ENCODE measurements at regions not wholly inside any gene's neighbourhood (a gene's known extent, or its start where the extent isn't known, plus 50 kb on each side); places are given as distances from the start of the nearest gene placed in this dataset.

DNA sequence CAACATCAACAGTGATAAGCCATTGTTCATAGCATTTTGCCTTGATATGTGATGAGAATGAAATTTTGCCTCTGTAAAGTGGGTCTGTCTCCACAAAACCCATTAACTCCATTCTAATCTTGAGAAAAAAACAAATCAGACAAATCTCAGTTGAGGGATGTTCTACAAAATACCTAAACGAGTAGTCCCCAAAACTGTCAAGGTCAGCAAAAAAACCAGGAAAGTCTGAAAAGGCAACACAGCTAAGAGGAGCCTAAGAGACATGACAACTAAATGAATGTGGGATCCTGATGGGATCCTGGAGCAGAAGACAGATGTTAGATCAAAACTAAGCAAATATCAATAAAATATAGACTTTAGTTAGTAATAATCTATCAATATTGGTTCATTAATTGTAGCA, 431.6 kb upstream of the SPTLC3 start:
- TF ChIP-seq, protein P1, sequence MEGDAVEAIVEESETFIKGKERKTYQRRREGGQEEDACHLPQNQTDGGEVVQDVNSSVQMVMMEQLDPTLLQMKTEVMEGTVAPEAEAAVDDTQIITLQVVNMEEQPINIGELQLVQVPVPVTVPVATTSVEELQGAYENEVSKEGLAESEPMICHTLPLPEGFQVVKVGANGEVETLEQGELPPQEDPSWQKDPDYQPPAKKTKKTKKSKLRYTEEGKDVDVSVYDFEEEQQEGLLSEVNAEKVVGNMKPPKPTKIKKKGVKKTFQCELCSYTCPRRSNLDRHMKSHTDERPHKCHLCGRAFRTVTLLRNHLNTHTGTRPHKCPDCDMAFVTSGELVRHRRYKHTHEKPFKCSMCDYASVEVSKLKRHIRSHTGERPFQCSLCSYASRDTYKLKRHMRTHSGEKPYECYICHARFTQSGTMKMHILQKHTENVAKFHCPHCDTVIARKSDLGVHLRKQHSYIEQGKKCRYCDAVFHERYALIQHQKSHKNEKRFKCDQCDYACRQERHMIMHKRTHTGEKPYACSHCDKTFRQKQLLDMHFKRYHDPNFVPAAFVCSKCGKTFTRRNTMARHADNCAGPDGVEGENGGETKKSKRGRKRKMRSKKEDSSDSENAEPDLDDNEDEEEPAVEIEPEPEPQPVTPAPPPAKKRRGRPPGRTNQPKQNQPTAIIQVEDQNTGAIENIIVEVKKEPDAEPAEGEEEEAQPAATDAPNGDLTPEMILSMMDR (conservative IDR thresholded peaks at IDR 0.05 in 1 of 2, IDR thresholded peaks at IDR 0.05 in 1 of 2; ENCODE audit: low read depth in 1 of 2, low read length in 2 of 2), result no peak
- TF ChIP-seq EZH2 (IDR thresholded peaks at IDR 0.05; ENCODE audit: low read length, missing control alignments), result no peak
